HG02870 (cell line): ENCODE measurements at regions not wholly inside any gene's neighbourhood (a gene's known extent, or its start where the extent isn't known, plus 50 kb on each side); places are given as distances from the start of the nearest gene placed in this dataset.
"Not testable (repeated sequence)": the region's sequence is repeated elsewhere in the genome, so short reads cannot be mapped to it uniquely, and the experiment has no call there.

Source experiments
- ATAC-seq: cut with Tn5 transposase; IDR thresholded peaks from one replicate; pipeline ENCODE4 v1.9.1; 2021; ENCODE audit warnings: mild to moderate bottlenecking, moderate library complexity; ENCODE audit not compliant: unreplicated experiment

DNA sequence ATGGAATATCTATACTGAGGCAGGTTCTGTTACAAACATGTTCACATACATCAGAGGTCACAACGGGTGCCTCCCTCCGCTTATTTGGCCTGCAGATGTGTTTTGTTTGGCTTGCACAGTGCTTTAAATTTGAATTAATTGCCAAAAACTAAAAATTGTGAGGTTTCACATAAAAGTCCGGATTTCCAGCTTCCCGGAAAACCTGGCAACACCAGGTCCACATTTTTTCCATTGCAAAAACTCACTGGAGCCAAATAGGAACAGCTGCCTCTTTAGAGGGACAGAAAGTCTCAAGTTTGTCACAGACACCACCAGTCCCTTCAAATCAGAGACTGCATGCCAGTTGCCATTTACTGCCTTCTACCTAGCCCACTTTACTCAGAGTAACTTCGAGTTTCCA is 205.9 kb upstream of the MDFIC2 start:
- ATAC-seq: no peak

DNA sequence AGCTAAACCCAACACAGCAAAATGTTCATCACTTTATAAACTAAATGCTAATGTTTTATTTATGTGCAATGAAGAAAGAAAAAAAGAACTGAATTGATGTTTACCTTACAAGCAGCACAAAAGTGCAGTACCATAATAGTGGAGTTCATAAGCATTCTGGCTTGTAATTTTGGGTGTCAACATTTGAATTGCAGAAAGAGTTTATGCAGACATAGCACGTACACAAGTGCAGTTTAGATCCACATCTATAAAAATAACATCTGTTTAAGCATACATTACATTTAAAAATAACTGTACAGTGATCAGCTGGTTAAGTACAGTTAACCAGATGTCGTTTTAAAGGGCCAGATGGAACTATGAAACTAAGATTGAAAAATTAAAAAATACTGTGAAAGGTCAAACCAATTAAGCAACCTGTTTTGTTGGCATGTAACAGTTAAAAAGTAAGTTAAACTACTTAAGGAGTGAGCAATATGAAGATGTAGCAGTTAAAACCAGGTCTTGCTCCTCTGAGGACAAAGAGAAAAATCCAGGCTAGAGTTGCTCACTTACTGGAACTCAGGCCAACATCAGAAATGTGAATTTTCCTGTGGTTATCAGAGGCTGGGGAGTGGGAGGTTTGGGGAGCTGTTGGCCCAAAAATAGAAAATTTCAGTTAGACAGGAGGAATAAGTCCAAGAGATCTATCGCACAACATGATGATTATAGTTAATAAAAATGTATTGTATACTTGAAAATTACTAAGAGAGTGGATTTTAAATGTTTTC is 204.9 kb upstream of the MDFIC2 start:
- no peak for ATAC-seq

DNA sequence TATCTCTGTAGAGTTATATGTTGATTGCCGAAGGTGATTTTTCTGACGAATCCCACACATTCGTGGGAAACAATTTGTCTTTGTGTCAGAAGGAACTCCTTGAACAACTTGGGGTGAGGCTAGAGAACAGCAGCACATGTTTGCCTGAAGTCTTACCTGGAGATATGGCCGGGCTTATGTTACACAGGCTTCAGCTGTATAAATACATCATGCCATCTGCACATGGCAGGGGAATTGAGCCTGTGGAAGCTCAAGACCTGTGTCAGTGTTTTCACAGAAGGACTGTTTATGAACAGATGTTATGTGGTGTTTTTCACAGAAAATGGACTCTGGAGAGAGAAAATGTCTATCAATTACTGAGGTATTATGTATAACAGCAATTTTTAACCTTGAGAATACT is 203.6 kb upstream of the MDFIC2 start:
- no peak for ATAC-seq

DNA sequence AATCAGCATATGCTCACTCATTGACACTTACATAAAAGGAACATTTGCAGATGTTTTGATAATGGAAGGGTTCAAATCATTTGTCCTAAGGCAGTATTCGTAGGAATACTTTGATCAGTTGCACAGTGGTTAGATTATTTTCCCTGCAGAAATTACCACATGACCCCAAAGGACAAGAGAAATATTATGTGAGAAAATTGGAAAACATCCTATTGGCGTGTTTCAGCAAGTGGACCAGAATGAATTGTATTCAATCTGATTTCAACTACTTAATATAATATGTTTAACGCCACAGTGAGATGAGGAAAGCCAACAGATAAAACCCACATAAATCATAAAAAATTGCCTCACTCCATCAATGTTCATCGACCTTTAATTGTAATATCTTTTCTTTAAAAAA is 195.0 kb upstream of the MDFIC2 start:
- no peak for ATAC-seq

DNA sequence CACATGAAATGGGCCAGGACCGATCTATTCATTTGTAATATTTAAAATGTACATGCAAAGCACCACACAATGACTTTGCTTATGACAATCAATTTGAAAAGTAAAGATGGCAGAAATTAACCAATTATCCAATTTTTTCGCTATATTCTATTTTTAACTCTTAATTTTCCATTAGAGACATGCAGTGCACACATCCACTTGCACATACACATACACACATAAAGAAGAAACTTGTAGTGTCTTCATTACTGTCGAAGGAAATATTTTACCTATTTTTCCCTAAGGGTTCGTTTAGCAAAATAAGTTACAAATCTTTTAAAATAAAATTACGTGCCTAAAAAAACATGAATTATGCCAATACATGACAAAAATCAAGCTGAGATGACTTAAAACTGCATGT is 194.3 kb upstream of the MDFIC2 start:
- no peak for ATAC-seq

DNA sequence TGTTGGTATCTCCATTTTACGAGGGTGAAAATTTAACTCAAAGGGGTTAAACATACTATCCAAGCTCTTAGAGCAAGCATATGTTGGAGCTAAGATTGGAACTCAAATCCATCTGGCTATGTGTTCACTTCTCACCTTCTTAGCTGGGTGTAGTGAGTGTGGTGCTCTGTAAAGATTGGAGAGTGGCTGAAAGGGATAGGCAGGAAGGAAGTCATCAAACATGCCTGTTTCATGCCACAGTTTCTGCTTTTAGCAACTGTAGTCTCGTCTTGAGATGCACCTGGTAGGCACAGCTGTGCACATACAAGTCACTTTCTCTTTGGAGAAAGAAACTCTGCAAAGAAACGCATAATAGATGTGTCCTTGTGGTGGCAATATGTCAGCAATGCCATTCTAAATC is 189.1 kb upstream of the MDFIC2 start:
- no peak for ATAC-seq

DNA sequence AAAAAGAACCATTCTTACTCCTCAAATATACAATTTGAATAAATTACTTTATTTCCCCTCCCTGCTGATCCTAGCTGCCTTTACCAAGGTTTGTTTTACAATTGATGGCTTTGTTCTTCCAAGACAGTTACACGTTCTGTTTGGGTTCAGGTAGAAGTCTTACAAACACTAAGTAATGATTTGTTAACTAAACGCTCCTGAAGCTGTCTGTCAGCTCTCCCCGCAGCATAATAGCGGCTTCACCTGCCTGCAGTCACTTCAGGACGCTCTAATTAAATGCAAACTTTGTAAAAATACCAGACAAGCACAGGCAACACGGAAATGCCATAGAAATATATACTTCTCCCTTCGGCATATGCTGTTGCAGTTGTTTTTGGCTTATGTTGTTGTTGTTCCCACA is 176.4 kb upstream of the MDFIC2 start:
- no peak for ATAC-seq

DNA sequence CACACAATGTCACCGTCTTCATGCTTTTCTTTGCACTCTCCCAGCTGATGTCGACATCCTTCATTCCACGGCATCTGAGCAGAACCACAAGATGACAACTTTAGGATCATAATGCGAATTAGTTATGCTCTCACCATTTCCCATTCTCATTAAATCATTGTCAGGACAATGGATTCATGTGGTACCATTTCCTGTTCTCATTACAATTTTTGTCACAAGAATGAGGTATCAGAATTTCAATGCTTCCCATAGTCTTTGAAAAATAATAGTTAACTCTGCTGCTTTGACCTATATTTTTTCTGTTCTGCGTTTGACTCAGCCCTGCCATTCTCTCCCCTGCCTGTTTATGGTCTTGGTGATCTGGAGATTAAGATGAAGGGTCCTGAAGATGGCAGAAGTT is 175.7 kb upstream of the MDFIC2 start:
- ATAC-seq: no peak

DNA sequence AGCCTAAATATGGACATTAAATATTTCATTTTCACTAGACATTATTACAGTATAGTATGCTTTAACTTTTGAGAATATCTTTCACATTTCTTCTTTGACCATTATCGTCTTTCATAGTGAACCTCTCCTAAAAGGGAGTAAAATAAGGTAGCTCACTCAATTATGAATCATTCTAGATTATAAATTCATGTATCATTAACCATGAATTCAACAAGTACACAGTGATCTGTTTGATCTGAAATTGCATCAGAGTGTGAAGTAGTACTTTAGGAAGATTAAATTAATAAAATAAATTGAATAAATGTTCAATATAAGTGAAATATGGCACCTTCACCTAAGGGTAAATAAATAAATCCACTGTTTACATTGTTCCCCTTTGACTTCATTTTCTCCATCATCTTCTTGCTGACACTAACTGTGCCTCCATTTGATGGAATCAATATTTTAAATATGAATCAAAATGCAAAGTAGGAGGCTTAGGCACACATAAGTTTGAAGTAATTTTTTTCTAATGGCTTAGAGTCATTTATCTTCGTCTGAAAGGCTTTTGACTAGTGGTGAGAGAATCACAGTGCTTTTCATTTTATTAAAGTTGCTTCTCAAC is 174.1 kb upstream of the MDFIC2 start:
- no peak for ATAC-seq

DNA sequence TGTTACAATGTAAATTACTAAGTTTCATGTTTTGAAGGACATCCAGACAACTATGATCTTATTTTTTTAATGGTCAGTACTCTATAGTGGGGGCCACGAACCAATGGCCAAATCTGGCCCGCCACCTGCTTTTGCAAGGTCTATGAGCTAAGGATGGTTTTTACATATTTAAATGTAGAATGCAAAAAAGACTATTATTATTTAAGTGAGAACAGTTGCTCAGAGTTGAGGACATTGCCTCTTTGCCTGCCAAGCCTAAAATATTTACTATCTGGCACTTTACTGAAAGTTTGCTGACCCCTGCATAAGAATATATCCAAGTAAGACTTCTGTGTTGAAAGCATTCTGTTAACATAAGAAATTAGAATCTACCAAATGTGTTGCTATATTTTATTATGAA is 163.7 kb upstream of the MDFIC2 start:
- no peak for ATAC-seq

DNA sequence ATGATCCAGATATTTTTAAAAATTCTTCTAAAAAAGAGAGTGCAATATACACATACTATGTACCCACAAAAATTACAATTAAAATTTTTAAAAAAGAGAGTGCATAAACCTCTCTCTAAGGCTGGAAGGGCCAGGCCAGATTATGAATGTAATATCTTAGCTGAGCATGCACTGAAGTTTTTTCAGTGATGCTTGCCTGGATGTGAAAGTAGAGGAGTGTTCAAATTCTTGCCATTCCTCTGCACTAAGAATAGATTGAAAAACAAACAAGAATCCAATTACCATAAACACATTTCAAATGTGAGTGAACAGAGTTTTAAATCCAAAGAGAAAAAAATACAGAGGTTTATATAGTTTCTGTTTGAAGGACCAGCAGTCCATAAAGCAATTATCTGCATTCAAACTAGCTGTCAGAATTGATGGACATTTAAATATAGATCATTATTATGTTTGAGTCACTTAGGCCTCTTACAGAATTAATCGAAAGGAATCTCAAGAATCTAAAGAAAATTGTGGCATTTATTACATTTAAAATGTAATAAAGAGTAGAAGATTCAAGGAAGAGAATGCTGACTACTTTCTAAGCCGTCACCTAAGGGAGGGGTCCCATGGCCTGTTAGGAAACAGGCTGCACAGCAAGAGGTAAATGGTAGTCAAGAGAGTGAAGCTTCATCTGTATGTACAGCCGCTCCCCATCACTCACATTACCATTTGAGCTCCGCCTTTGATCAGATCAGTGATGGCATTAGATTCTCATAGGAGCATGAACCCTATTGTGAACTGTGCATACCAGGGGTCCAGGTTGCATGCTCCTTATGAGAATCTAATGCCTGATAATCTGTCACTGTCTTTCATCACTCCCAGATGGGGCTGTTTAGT is 159.3 kb upstream of the MDFIC2 start:
- ATAC-seq: no peak

DNA sequence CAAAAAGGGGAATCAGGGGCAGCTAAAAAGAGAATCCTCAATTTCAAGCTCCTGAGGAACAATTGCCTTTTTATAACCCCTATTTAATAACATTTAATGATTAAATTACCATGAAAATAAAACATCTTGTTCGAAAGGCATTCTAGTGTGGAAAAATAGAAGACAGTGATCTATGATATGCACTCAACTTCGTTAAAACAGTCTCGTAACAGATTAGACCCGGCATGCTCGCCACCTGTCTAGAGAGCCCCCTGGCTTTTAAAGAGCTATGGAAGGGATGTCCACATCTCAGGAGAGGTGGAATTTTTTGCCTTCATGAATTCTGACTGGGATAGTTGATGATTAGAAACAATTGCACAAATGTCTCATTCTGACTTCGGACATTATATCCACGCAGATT is 153.7 kb upstream of the MDFIC2 start:
- no peak for ATAC-seq

DNA sequence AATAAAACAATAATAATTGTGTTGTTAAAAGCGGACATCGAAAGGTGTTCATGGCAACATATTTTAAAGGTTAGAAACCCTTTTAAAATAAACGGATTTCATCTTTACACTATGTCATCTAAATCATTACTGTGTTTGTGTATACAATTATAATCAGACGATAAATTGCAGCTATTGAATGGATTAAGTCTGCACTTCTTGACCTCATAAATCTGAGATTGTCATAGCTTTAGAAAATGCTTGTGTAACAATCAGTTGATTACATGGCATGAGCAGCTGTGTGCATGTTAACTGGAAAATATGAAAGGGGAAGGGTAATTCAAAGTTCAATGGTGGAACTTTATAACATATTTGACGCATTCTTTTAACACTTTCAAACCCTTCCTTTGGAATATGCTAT is 152.4 kb upstream of the MDFIC2 start:
- no peak for ATAC-seq

DNA sequence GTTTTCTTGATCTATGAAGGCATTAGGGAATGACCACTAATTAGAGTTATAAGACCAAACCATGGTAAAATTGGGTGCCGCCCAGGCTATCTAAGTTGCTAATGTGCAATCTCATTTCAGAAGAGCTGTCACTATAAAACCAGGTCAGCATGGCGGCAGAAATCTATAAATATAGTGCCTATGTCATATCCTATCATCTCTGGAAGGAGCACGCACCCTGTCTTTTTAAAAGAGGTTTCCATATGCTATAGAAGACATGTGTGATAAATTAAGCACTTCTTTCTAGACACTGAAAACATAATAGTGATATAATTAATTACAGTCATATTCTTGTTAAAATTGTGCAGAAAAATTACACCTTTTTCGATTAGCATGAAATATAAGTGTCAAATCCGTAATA is 152.0 kb upstream of the MDFIC2 start:
- ATAC-seq: no peak

DNA sequence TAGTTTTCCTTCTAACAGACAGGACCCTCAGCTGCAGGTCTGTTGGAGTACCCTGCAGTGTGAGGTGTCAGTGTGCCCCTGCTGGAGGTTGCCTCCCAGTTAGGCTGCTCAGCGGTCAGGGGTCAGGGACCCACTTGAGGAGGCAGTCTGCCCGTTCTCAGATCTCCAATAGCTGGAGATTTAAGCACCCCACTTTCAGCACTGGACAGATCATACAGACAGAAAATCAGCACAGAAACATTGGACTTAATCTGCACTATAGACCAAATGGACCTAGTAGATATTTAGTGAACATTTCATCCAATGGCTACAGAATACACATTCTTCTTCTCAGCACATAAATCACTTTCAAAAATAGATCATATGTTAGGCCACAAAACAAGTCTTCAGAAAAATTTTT is 137.8 kb upstream of the MDFIC2 start:
- not testable (repeated sequence) for ATAC-seq

DNA sequence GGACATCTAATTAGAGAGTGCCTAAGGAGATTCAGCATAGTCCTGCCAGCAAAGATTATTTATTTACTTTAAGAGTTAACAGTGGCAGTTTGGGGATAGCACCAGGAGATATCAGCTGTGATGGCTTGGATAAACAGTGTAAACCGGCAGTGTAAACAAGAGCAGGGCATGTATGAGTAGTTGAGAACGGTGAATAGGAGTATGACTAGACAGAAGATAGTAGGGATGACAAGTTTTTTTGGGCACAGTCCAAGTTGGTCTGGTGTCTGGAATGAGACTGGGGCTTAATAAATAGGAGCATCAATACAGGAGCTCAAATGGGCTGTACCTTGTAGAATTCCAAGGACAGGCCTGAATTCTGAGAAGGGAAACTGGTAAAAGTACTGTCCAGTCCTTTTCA is 123.0 kb upstream of the MDFIC2 start:
- not testable (repeated sequence) for ATAC-seq

DNA sequence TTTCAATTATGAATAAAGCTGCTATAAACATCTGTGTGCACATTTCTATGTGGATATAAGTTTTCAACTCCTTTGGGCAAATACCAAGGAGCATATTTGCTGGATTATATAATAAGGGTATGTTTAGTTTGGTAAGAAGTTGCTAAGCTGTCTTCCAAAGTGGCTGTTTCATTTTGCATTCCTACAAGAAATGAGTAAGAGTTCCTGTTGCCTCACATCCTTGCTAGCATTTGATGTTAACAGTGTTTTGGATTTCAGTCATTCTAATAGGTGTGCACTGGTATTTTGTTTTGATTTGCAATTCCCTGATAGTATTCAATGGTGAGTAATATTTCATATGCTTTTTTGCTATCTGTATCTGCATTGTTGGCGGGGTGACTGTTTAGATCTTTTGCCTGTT is 120.7 kb upstream of the MDFIC2 start:
- ATAC-seq: no peak

DNA sequence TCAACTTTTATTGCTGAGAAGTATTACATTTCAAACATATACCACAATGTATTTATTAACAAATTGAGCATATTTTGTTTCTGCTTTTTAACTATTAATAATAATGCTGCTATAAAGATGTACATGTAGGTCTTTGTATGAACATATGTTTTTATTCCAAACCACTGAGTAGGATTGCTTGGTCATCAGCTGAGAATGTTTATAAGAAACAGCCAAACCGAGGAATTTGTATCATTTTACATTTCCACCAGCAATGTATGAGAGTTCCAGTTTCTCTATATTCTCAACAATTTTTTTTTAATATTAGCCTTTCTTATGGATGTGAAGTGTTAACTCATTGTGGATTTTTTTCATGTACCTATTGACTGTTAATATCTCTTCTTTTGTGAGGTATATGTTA is 119.5 kb upstream of the MDFIC2 start:
- no peak for ATAC-seq

DNA sequence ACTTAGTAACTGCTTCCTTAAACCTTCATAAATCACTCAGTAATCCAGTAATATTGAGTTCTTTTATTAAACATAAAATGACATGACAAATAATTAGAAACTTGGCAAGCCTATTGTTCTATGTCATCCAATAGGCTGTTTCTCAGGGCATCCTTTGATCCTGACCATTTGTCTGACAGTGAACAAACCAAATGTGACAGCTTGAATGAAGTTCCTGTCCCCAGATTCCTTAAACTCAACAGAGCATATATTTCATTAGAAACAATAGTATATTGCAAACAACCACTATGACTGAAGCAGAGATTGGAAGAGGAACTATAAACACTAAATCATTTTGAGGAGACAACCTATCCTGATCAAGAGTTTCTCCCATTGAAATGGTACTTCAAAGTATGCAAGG is 113.6 kb upstream of the MDFIC2 start:
- ATAC-seq: no peak

DNA sequence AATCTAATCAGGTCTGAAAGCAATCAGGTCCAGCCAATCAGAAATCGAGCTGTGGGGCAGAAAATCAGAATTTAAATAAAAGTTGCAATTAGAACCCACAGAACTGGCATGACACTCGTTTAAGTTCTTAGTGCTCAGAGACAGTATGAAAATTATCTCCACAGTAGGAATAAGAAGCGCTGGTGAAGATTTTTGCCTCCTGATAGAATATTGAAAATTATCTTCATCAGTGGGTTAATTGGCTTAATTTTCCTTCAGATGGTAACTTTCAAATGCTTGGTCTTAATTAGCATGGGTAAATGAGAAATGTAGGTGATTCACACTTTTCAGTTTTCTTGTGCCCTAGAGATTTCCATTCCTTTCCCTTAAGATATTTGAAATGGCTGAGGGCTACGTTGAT is 109.1 kb upstream of the MDFIC2 start:
- no peak for ATAC-seq

DNA sequence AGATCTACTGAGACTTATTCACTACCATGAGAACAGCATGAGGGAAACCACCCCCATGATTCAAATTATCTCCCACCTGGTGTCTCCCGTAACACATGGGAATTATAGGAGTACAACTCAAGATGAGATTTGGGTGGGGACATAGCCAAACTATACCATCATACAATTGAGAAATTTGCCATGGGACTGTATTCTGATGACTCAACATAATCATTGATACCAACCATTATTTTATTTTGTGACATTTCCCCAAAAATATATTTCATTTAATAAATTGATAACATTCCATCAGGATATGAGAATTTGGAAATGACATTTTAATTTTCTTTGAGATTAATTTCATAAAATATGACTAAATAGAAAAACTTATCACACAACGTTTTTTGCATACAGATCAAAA is 96.6 kb upstream of the MDFIC2 start:
- ATAC-seq: no peak

DNA sequence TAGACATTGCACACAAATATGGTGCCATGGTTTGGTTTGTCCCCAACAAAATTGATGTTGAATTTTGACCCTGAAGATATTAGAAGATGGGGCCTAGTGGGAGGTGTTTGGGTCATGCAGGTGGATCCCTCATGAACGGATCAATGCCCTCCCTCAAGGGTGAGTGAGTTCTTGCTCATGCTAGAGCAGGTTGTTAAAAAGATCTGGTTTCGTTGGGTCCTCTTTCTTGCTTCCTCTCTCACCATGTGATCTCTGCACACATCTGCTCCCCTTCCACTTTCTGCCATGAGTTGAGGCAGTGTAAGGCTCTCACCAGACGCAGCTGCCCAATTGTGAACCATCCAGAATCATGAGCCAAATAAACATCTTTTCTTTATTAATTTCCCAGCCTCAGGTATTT is 87.8 kb upstream of the MDFIC2 start:
- ATAC-seq: peak; percentile 86
